WTC11 (cell line): ENCODE measurements at regions not wholly inside any gene's neighbourhood (a gene's known extent, or its start where the extent isn't known, plus 50 kb on each side); places are given as distances from the start of the nearest gene placed in this dataset.

ENCODE experiments used
- FOXJ3 ChIP-seq: sonication (generic); formaldehyde crosslinking; IDR thresholded peaks from 2 replicates; pipeline ENCODE4 v1.9.0; 2021; ENCODE audit warnings: missing genetic modification reagents, mild to moderate bottlenecking, borderline replicate concordance
- IRF2 ChIP-seq: sonication (generic); formaldehyde crosslinking; IDR thresholded peaks from 2 replicates; pipeline ENCODE4 v1.8.0; 2022; ENCODE audit warnings: low read depth, missing genetic modification reagents, borderline replicate concordance
- NFATC4 ChIP-seq: fragments of 250-450 bp; sonication (Bioruptor Pico); IDR thresholded peaks from 2 replicates; pipeline ENCODE4 v1.9.0; 2021; ENCODE audit warnings: mild to moderate bottlenecking
- NR2C2 ChIP-seq: sonication (generic); formaldehyde crosslinking; IDR thresholded peaks from 2 replicates; pipeline ENCODE4 v1.8.0; 2022; ENCODE audit warnings: mild to moderate bottlenecking, missing genetic modification reagents
- RELA ChIP-seq: sonication (generic); formaldehyde crosslinking; IDR thresholded peaks from 2 replicates; pipeline ENCODE4 v1.8.1; 2022; ENCODE audit warnings: missing genetic modification reagents, mild to moderate bottlenecking, borderline replicate concordance
- SMAD4 ChIP-seq: sonication (generic); formaldehyde crosslinking; IDR thresholded peaks from 2 replicates; pipeline ENCODE4 v1.8.0; 2022; ENCODE audit warnings: mild to moderate bottlenecking, missing genetic modification reagents
- SP1 ChIP-seq: sonication (generic); formaldehyde crosslinking; conservative IDR thresholded peaks from 2 replicates; pipeline ENCODE4 v1.8.1; 2022; ENCODE audit warnings: missing genetic modification reagents
- TF ChIP-seq, protein P1 (sequence below): fragments of 200-600 bp; IDR thresholded peaks from 2 replicates; pipeline ENCODE4 v1.8.0; 2022; ENCODE audit warnings: antibody characterized with exemption
- TF ChIP-seq, protein P2 (sequence below): sonication (generic); formaldehyde crosslinking; IDR thresholded peaks from 2 replicates; pipeline ENCODE4 v1.8.1; 2022; ENCODE audit warnings: low read depth, mild to moderate bottlenecking, moderate library complexity, missing genetic modification reagents, borderline replicate concordance
- TF ChIP-seq, protein P3 (sequence below): sonication (generic); formaldehyde crosslinking; conservative IDR thresholded peaks from 2 replicates; pipeline ENCODE4 v1.8.1; 2022; ENCODE audit warnings: mild to moderate bottlenecking, missing genetic modification reagents
- TF ChIP-seq, protein P4 (sequence below): sonication (generic); formaldehyde crosslinking; IDR thresholded peaks from 2 replicates; pipeline ENCODE4 v1.8.0; 2023; ENCODE audit warnings: missing genetic modification reagents, mild to moderate bottlenecking, borderline replicate concordance
- TF ChIP-seq, protein P5 (sequence below): sonication (generic); formaldehyde crosslinking; IDR thresholded peaks from 2 replicates; pipeline ENCODE4 v1.8.0; 2023; ENCODE audit warnings: missing genetic modification reagents
- TF ChIP-seq, protein P6 (sequence below): sonication (generic); formaldehyde crosslinking; IDR thresholded peaks from 2 replicates; pipeline ENCODE4 v1.8.0; 2022; ENCODE audit warnings: mild to moderate bottlenecking, missing genetic modification reagents
- TF ChIP-seq, protein P7 (sequence below): sonication (generic); formaldehyde crosslinking; IDR thresholded peaks from 2 replicates; pipeline ENCODE4 v1.8.0; 2022; ENCODE audit warnings: mild to moderate bottlenecking, missing genetic modification reagents

DNA sequence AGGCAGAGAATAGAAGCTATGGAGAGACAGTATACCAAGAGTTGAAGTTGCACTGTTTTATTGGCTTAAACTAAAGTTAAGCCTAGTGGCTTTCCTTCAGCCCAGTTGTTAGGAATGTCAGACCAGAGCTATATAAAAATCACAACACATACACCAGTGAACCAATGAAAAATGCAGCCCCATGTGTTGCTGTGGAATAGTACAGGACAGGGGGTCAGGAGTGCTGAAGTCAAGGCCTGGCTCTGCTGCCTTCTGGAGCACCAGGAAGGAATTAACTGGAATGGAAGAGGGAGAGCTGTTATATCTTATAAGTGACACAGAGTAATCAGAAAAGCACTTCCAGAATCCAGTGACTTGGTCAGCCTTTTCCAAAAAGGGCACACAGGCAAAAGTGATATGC lies 58.9 kb downstream of the OSR1 start:
- TF ChIP-seq, protein P1, sequence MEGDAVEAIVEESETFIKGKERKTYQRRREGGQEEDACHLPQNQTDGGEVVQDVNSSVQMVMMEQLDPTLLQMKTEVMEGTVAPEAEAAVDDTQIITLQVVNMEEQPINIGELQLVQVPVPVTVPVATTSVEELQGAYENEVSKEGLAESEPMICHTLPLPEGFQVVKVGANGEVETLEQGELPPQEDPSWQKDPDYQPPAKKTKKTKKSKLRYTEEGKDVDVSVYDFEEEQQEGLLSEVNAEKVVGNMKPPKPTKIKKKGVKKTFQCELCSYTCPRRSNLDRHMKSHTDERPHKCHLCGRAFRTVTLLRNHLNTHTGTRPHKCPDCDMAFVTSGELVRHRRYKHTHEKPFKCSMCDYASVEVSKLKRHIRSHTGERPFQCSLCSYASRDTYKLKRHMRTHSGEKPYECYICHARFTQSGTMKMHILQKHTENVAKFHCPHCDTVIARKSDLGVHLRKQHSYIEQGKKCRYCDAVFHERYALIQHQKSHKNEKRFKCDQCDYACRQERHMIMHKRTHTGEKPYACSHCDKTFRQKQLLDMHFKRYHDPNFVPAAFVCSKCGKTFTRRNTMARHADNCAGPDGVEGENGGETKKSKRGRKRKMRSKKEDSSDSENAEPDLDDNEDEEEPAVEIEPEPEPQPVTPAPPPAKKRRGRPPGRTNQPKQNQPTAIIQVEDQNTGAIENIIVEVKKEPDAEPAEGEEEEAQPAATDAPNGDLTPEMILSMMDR, result no peak
- TF ChIP-seq, protein P2, sequence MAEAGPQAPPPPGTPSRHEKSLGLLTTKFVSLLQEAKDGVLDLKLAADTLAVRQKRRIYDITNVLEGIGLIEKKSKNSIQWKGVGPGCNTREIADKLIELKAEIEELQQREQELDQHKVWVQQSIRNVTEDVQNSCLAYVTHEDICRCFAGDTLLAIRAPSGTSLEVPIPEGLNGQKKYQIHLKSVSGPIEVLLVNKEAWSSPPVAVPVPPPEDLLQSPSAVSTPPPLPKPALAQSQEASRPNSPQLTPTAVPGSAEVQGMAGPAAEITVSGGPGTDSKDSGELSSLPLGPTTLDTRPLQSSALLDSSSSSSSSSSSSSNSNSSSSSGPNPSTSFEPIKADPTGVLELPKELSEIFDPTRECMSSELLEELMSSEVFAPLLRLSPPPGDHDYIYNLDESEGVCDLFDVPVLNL (CRISPR knock-in tag), result no peak
- TF ChIP-seq NR2C2 (CRISPR knock-in tag), result no peak
- TF ChIP-seq, protein P3, sequence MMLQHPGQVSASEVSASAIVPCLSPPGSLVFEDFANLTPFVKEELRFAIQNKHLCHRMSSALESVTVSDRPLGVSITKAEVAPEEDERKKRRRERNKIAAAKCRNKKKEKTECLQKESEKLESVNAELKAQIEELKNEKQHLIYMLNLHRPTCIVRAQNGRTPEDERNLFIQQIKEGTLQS, result no peak
- TF ChIP-seq, protein P4, sequence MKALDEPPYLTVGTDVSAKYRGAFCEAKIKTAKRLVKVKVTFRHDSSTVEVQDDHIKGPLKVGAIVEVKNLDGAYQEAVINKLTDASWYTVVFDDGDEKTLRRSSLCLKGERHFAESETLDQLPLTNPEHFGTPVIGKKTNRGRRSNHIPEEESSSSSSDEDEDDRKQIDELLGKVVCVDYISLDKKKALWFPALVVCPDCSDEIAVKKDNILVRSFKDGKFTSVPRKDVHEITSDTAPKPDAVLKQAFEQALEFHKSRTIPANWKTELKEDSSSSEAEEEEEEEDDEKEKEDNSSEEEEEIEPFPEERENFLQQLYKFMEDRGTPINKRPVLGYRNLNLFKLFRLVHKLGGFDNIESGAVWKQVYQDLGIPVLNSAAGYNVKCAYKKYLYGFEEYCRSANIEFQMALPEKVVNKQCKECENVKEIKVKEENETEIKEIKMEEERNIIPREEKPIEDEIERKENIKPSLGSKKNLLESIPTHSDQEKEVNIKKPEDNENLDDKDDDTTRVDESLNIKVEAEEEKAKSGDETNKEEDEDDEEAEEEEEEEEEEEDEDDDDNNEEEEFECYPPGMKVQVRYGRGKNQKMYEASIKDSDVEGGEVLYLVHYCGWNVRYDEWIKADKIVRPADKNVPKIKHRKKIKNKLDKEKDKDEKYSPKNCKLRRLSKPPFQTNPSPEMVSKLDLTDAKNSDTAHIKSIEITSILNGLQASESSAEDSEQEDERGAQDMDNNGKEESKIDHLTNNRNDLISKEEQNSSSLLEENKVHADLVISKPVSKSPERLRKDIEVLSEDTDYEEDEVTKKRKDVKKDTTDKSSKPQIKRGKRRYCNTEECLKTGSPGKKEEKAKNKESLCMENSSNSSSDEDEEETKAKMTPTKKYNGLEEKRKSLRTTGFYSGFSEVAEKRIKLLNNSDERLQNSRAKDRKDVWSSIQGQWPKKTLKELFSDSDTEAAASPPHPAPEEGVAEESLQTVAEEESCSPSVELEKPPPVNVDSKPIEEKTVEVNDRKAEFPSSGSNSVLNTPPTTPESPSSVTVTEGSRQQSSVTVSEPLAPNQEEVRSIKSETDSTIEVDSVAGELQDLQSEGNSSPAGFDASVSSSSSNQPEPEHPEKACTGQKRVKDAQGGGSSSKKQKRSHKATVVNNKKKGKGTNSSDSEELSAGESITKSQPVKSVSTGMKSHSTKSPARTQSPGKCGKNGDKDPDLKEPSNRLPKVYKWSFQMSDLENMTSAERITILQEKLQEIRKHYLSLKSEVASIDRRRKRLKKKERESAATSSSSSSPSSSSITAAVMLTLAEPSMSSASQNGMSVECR (CRISPR knock-in tag), result no peak
- TF ChIP-seq RELA (CRISPR knock-in tag), result no peak
- TF ChIP-seq SP1, result no peak
- TF ChIP-seq IRF2 (CRISPR knock-in tag), result no peak
- TF ChIP-seq, protein P5, sequence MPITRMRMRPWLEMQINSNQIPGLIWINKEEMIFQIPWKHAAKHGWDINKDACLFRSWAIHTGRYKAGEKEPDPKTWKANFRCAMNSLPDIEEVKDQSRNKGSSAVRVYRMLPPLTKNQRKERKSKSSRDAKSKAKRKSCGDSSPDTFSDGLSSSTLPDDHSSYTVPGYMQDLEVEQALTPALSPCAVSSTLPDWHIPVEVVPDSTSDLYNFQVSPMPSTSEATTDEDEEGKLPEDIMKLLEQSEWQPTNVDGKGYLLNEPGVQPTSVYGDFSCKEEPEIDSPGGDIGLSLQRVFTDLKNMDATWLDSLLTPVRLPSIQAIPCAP (CRISPR knock-in tag), result no peak
- TF ChIP-seq, protein P6, sequence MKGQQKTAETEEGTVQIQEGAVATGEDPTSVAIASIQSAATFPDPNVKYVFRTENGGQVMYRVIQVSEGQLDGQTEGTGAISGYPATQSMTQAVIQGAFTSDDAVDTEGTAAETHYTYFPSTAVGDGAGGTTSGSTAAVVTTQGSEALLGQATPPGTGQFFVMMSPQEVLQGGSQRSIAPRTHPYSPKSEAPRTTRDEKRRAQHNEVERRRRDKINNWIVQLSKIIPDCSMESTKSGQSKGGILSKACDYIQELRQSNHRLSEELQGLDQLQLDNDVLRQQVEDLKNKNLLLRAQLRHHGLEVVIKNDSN (CRISPR knock-in tag), result no peak
- TF ChIP-seq NFATC4 (CRISPR knock-in tag), result no peak
- TF ChIP-seq SMAD4 (CRISPR knock-in tag), result no peak
- no peak for TF ChIP-seq FOXJ3 (CRISPR knock-in tag)
- TF ChIP-seq, protein P7, sequence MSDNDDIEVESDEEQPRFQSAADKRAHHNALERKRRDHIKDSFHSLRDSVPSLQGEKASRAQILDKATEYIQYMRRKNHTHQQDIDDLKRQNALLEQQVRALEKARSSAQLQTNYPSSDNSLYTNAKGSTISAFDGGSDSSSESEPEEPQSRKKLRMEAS (CRISPR knock-in tag), result no peak
